IMR-90 (cell line): ENCODE measurements at regions not wholly inside any gene's neighbourhood (a gene's known extent, or its start where the extent isn't known, plus 50 kb on each side); places are given as distances from the start of the nearest gene placed in this dataset.

Experiments
- ATAC-seq: fragments of 200-7000 bp; cut with Tn5 transposase; 2 replicates; pipeline ENCODE4 v1.9.1; 2020; ENCODE audit warnings: low read depth, mild to moderate bottlenecking, moderate library complexity
- BruUV-seq: library from RNA; stranded (reverse); fragments of 400-500 nt; replicated peaks from 2 replicates; lab custom pipeline; 2021; lab: Mats Ljungman, UMichigan
- CTCF ChIA-PET: fragments of 300-600 bp; formaldehyde crosslinking; extraction: SDS; loops from one replicate; lab custom pipeline; 2021; ENCODE audit warnings: antibody characterized with exemption; lab: Yijun Ruan, JAX
- POLR2A ChIA-PET: fragments of 300-600 bp; sonication (Branson Sonifier 250); formaldehyde crosslinking; loops from one replicate; lab custom pipeline; 2022; ENCODE audit warnings: antibody characterized with exemption; ENCODE audit not compliant: unreplicated experiment; lab: Charles Lee
- DNase-seq: peaks from one replicate; pipeline ENCODE4 v3.0.0; 2013
- H2AFZ ChIP-seq: replicated peaks from 2 replicates; pipeline ENCODE3; 2013; ENCODE audit warnings: low read length, mild to moderate bottlenecking; ENCODE audit not compliant: poor library complexity
- H2AK5ac ChIP-seq: 2 replicates; pipeline ENCODE4 v1.6.1; 2013; ENCODE audit warnings: low read depth, low read length, inconsistent platforms
- H2AK9ac ChIP-seq: replicated peaks from 2 replicates; pipeline ENCODE3; 2013; ENCODE audit warnings: mild to moderate bottlenecking, low read depth, low read length, moderate library complexity; ENCODE audit not compliant: poor library complexity
- H2BK120ac ChIP-seq: 2 replicates; pipeline ENCODE4 v1.6.1; 2013; ENCODE audit warnings: low read depth, low read length, inconsistent platforms
- H2BK15ac ChIP-seq: 3 replicates; pipeline ENCODE4 v1.6.1; 2013; ENCODE audit warnings: low read depth, low read length, inconsistent platforms
- H2BK20ac ChIP-seq: 2 replicates; pipeline ENCODE4 v1.6.1; 2013; ENCODE audit warnings: low read depth, mild to moderate bottlenecking, inconsistent platforms, low read length, moderate library complexity
- H2BK5ac ChIP-seq: 2 replicates; pipeline ENCODE4 v1.6.1; 2013; ENCODE audit warnings: mild to moderate bottlenecking, low read depth, low read length, inconsistent platforms; ENCODE audit not compliant: poor library complexity, severe bottlenecking
- H3K14ac ChIP-seq: replicated peaks from 2 replicates; pipeline ENCODE4 v1.6.1; 2013; ENCODE audit warnings: low read depth, low read length, inconsistent platforms
- H3K18ac ChIP-seq: 2 replicates; pipeline ENCODE4 v1.6.1; 2013; ENCODE audit warnings: low read depth, low read length, control low read depth
- H3K23ac ChIP-seq: 2 replicates; pipeline ENCODE4 v1.6.1; 2013; ENCODE audit warnings: low read depth, low read length, inconsistent platforms
- H3K27ac ChIP-seq: 2 replicates; pipeline ENCODE4 v1.5.1; 2013; ENCODE audit warnings: mild to moderate bottlenecking, control low read depth, low read length; ENCODE audit not compliant: insufficient read depth
- H3K27me3 ChIP-seq: 2 replicates; pipeline ENCODE4 v1.6.1; 2013; ENCODE audit warnings: low read length; ENCODE audit not compliant: control insufficient read depth, insufficient read depth
- H3K36me3 ChIP-seq: 2 replicates; pipeline ENCODE4 v1.6.1; 2013; ENCODE audit warnings: low read length, mixed read lengths; ENCODE audit not compliant: control insufficient read depth, insufficient read depth
- H3K4ac ChIP-seq: 2 replicates; pipeline ENCODE4 v1.6.1; 2013; ENCODE audit warnings: low read depth, low read length, inconsistent platforms
- H3K4me1 ChIP-seq: 2 replicates; pipeline ENCODE4 v1.6.1; 2013; ENCODE audit warnings: low read length, mixed read lengths; ENCODE audit not compliant: control insufficient read depth, insufficient read depth
- H3K4me2 ChIP-seq: 2 replicates; pipeline ENCODE4 v1.6.1; 2013; ENCODE audit warnings: low read depth, mild to moderate bottlenecking, control low read depth, low read length, moderate library complexity
- H3K4me3 ChIP-seq: 2 replicates; pipeline ENCODE4 v1.5.1; 2013; ENCODE audit warnings: low read depth, mild to moderate bottlenecking, control low read depth, low read length, moderate library complexity; ENCODE audit not compliant: insufficient read depth
- H3K56ac ChIP-seq: 2 replicates; pipeline ENCODE4 v1.6.1; 2013; ENCODE audit warnings: low read length, inconsistent platforms; ENCODE audit not compliant: insufficient read depth; ENCODE audit errors: extremely low read depth
- H3K79me1 ChIP-seq, 2 experiments: 2 replicates each; pipeline ENCODE4 v1.6.1; 2013; ENCODE audit warnings: low read length in 2 of 2, inconsistent platforms in 1 of 2, low read depth in 1 of 2
- H3K9ac ChIP-seq: 2 replicates; pipeline ENCODE4 v1.6.1; 2013; ENCODE audit warnings: low read depth, low read length, control low read depth
- H3K9me1 ChIP-seq: 2 replicates; pipeline ENCODE4 v1.6.1; 2013; ENCODE audit warnings: low read length, inconsistent platforms; ENCODE audit not compliant: insufficient read depth
- H3K9me3 ChIP-seq: 2 replicates; pipeline ENCODE4 v1.6.1; 2013; ENCODE audit warnings: low read length; ENCODE audit not compliant: control insufficient read depth, insufficient read depth
- H4K20me1 ChIP-seq: 2 replicates; pipeline ENCODE4 v1.6.1; 2013; ENCODE audit warnings: low read length, inconsistent platforms; ENCODE audit not compliant: insufficient read depth
- H4K5ac ChIP-seq: 2 replicates; pipeline ENCODE4 v1.6.1; 2013; ENCODE audit warnings: mild to moderate bottlenecking, low read depth, low read length, control low read depth
- H4K8ac ChIP-seq, 2 experiments: 2 replicates each; pipeline ENCODE4 v1.6.1; 2013; ENCODE audit warnings: low read depth in 2 of 2, low read length in 2 of 2, control low read depth in 1 of 2, inconsistent platforms in 1 of 2
- H4K91ac ChIP-seq: 2 replicates; pipeline ENCODE4 v1.6.1; 2013; ENCODE audit warnings: low read depth, low read length, inconsistent platforms; ENCODE audit not compliant: insufficient read depth
- CHD1 ChIP-seq: IDR thresholded peaks from 2 replicates; pipeline ENCODE4 v1.6.1; 2012; ENCODE audit warnings: low read depth, low read length, improper control_type of control experiment
- MAFK ChIP-seq: IDR thresholded peaks from 2 replicates; pipeline ENCODE4 v1.6.1; 2012; ENCODE audit warnings: low read depth, low read length, improper control_type of control experiment
- MXI1 ChIP-seq: IDR thresholded peaks from 2 replicates; pipeline ENCODE4 v1.6.1; 2012; ENCODE audit warnings: low read depth, mild to moderate bottlenecking, low read length, moderate library complexity, borderline replicate concordance
- RCOR1 ChIP-seq: IDR thresholded peaks from 2 replicates; pipeline ENCODE4 v1.6.1; 2012; ENCODE audit warnings: mild to moderate bottlenecking, low read length, improper control_type of control experiment; ENCODE audit not compliant: insufficient replicate concordance
- RFX5 ChIP-seq: IDR thresholded peaks from 2 replicates; pipeline ENCODE4 v1.8.0; 2012; ENCODE audit warnings: low read depth, mild to moderate bottlenecking, low read length, moderate library complexity
- dilution Hi-C: fragments of 300-500 bp; cut with HindIII; formaldehyde crosslinking; loops from one replicate; pipeline ENCODE4 v1.14.3; 2018; ENCODE audit warnings: low sequenced_read_pairs; ENCODE audit not compliant: unreplicated experiment
- in situ Hi-C: fragments of 300-500 bp; cut with MboI; formaldehyde crosslinking; loops from 3 replicates; pipeline ENCODE4 v1.14.3; 2019; ENCODE audit warnings: low sequenced_read_pairs, inconsistent platforms, mixed read lengths
- intact Hi-C: fragments of 100-400 bp; cut with micrococcal nuclease; formaldehyde crosslinking; loops from 2 replicates; pipeline ENCODE4 v1.10.0; 2022

DNA sequence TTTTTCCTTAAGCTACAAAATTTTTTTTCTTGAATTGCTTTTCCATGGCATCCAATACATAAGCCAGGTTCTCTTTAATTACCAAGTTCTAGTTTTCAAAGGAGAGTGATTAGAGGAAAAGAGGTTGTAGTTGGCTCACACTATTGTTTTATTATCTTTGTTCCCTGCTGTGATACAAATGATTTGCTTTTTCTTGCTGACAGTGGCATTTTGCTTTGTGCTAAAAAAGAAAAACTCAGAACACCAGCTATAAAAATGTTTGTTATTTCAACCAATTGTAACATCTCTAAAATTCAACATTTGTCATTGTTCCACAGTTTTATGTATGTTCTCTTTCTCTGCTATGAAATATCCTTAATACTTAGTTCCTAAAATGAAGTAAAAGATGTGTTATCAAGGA is 1817.2 kb downstream of the STIM2 start:
- no peaks in the 10 kb centered on the region for H3K9me1 ChIP-seq
- no peak overlapping the region for H3K4ac ChIP-seq
- H2BK20ac ChIP-seq: no peak overlapping the region
- DNase-seq: no peak
- no peak overlapping the region for H2BK5ac ChIP-seq
- H3K79me1 ChIP-seq: no peaks in the 10 kb centered on the region
- H3K14ac ChIP-seq: no peak overlapping the region
- H3K36me3 ChIP-seq: no peaks in the 10 kb centered on the region
- H3K9ac ChIP-seq: no peak overlapping the region
- CTCF ChIA-PET: interaction anchor here (0.6 to 0.7 kb wide), 2 partner anchors 9 to 26 kb away, joined by 3 to 4 read pairs; no protein-coding TSS in a partner anchor
- no peak overlapping the region for H3K23ac ChIP-seq
- H3K4me2 ChIP-seq: no peak overlapping the region
- no peak overlapping the region for H3K27ac ChIP-seq
- H4K8ac ChIP-seq: no peak overlapping the region
- in situ Hi-C loops: no loop called here
- no peak overlapping the region for H2BK15ac ChIP-seq
- H2AFZ ChIP-seq: no peak overlapping the region
- dilution Hi-C loops: no loop called here
- POLR2A ChIA-PET: no interaction called here
- no peaks in the 10 kb centered on the region for H3K9me3 ChIP-seq
- H4K5ac ChIP-seq: no peak overlapping the region
- no peak overlapping the region for H2AK5ac ChIP-seq
- H3K56ac ChIP-seq: no peak overlapping the region
- H3K27me3 ChIP-seq: no peaks in the 10 kb centered on the region
- ATAC-seq: no peak
- intact Hi-C loops: no loop called here
- H4K20me1 ChIP-seq: no peaks in the 10 kb centered on the region
- no peak overlapping the region for H2BK120ac ChIP-seq
- no peak overlapping the region for H3K4me3 ChIP-seq
- H3K4me1 ChIP-seq: no peaks in the 10 kb centered on the region
- no peak overlapping the region for H2AK9ac ChIP-seq
- BruUV-seq: no TSS peak
- H4K91ac ChIP-seq: no peak overlapping the region
- TF ChIP-seq MXI1 (no peak), CHD1 (no peak), MAFK (peak; percentile 67), RFX5 (no peak), RCOR1 (no peak)
- no peak overlapping the region for H3K18ac ChIP-seq
